Fibroblast of the aortic adventitia (primary cell): ENCODE measurements at regions not wholly inside any gene's neighbourhood (a gene's known extent, or its start where the extent isn't known, plus 50 kb on each side); places are given as distances from the start of the nearest gene placed in this dataset.

Experiments
- DNase-seq: peaks from one replicate; pipeline ENCODE4 v3.0.0-alpha.2; 2010; ENCODE audit warnings: low read depth
- H3K4me3 ChIP-seq: 2 replicates; pipeline ENCODE4 v1.5.1; 2011; ENCODE audit warnings: low read depth, mild to moderate bottlenecking, control low read depth, low read length, moderate library complexity
- CTCF ChIP-seq: IDR thresholded peaks from 2 replicates; pipeline ENCODE4 v1.5.1; 2011; ENCODE audit warnings: mild to moderate bottlenecking, low read length, control low read depth, inconsistent platforms; ENCODE audit not compliant: insufficient read depth

DNA sequence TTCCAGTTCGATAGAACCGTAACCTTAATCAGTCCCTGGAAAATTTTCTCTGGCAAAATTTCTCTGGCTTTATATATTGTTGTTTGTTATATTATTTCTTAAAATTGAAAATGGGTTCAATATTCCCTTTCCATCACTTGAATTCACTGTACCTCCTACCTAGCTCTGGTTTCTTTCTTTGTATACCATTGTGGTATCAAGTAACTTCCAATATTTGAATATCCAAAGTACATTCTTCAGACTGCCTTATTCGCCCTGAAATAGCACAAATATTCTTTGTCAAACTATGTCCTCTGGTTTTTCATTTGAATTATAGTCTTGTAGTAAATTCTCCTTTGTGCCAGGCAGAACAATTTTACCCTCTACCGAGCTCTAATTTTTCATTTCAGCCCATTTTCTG is 541.6 kb downstream of the REEP3 start:
- TF ChIP-seq CTCF, result no peak
- no peak overlapping the region for H3K4me3 ChIP-seq
- DNase-seq, result no peak

GRCh38 chr10:64067009-64067606 is 545.9 kb downstream of the REEP3 start:
- no peak for TF ChIP-seq CTCF
- no peak for DNase-seq
- H3K4me3 ChIP-seq, result no peak overlapping the region

GRCh38 chr10:64067859-64068258 is 546.7 kb downstream of the REEP3 start:
- H3K4me3 ChIP-seq, result no peak overlapping the region
- no peak for TF ChIP-seq CTCF
- no peak for DNase-seq

DNA sequence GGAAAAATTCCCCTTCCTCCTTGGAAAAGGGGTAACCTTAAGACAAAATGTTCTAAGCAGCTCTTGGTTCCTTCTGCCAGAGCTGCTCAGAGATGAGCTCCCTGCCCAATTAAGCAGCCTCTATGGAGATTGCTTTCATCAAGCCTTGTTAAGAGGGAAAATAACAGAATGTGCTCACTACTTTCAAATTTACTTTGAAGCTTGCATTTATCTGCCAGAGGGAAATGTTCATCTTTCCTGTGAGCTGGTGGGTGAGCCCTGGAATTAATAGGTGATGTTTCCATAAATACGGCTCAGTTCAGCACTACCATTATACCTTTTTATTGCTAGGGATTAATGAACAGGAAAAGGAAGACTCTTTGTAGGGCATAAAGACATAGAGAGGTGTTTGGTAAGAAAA is 549.0 kb downstream of the REEP3 start:
- no peak for TF ChIP-seq CTCF
- no peak for DNase-seq
- H3K4me3 ChIP-seq, result no peak overlapping the region

- no peak for TF ChIP-seq CTCF
- no peak for DNase-seq
Observed at GRCh38 chr10:64071218-64071617, 550.0 kb downstream of the REEP3 start.

GRCh38 chr10:64075604-64076003 is 554.4 kb downstream of the REEP3 start:
- TF ChIP-seq CTCF, result no peak
- no peak for DNase-seq
- no peak overlapping the region for H3K4me3 ChIP-seq

More at GRCh38 chr10:64071218-64071617, 550.0 kb downstream of the REEP3 start:
- H3K4me3 ChIP-seq, result no peak overlapping the region

DNA sequence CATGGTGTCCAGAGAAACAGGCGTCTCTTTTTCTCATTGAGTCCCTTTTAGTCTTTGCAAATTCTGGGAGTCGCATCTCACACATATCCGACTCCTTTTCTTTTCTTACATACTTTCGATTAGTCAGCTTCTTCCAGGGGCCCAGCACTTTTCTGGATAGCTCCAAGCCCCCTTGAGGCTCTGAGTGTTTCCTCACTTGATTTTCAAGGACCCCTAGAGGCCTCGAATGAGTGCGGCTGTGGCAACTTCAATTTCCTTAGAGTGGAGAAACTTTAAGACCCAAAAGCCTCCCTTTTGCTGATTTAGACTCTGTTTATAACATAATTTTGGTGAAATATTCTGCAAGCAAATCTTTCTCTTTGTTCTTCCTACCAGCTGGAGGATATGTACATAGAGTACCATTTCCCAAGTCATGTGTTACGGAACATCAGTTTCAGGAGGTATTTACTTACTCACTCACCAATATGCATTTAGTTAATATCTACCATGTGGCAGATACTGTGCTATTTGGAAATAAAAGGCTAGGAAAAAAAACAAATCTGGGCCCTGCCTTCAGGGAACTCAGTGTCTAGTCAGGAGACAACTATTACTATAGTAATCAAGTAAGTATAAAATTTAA is 555.2 kb downstream of the REEP3 start:
- TF ChIP-seq CTCF, result no peak
- H3K4me3 ChIP-seq, result no peak overlapping the region
- no peak for DNase-seq
